GM19372 (cell line): ENCODE measurements at regions not wholly inside any gene's neighbourhood (a gene's known extent, or its start where the extent isn't known, plus 50 kb on each side); places are given as distances from the start of the nearest gene placed in this dataset.
"Not testable (repeated sequence)": the region's sequence is repeated elsewhere in the genome, so short reads cannot be mapped to it uniquely, and the experiment has no call there.

ENCODE experiments used
- ATAC-seq: cut with Tn5 transposase; IDR thresholded peaks from one replicate; pipeline ENCODE4 v1.9.1; 2021; ENCODE audit warnings: mild to moderate bottlenecking, low read depth, moderate library complexity; ENCODE audit not compliant: unreplicated experiment

DNA sequence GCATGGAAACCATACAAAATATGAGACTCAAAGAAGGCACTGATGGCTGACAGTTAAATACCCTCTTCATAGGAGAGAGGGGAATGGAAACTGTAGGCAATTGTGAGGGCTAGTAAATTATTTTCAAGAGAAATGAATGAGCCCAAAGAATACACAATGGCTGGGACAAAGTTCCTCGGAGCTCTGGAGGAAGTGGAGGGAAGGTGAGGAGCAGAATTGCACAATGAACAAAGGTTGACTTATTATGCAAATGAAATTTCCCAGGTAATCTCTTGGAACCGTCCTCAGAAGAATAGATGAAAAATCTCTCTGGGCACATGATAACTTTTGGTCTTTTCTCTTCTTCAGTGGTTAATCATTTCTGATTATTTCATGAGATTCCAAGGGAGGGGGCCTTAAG, 202.6 kb upstream of the VCX start:
- no peak for ATAC-seq

DNA sequence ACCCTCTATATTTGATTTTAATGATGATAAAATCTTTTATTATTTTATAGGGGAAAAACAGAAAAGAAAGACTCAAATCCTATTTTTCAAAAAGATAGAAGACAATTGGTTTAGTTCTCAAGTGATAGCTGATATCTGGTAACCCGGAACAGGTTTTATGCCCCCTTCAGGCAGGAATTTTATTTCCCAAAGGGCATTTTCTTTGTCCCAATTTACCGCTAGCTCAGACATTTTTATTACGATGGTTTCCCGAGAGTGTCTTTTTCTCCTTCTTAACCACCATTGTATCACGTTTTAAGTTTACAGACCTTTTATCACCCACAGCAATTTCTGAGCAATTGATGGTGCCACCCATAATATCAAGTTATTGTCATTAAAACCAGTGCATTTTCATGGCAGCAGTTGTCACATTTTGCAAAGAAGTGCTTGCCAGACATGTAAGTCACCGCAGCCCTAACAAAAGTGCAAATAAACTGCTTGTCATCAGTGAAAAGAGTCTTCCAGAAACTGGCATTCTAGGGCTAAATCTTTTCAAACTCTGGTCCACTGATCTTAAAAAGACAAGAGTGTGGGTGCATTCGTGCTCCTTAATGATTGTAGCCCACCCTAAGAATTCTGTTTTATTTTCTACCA, 204.8 kb upstream of the VCX start:
- no peak for ATAC-seq

DNA sequence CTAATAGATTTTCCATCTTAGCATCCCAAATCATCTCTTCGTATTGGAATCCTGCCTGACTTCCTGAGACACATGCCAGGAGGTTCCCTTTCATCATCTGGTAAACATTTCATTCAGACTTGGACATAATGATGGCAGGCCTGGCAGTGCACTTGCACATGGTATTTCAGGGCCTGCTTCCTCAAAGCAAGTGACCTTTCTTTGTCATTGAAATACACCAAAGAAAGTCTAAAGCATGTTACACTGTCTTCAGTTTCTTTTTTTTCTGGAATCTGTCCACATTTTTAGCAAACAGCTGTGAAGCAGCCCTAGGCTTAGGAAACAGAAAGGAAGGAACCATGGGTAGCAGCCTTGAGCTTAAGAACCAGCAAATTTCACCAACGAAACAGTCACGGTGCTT, 205.9 kb upstream of the VCX start:
- no peak for ATAC-seq

DNA sequence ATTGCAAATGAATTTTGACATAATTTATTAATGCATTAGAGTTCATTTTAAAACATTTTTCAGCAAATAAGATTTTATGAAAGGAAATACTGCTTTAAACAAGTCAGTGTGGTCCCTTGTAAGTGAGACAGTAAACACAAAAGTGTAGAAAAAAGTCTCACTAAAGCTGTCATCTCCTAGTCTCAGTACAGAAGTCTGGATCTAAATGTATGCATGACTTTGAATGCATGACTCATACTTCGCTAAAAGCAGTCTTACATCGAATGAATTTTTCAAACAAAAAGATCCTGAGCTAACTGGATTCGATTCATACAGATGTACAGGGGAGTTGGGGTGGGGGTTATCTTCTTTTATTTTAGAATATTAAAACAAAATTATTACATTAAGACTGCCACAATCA, 207.4 kb upstream of the VCX start:
- ATAC-seq, result no peak

DNA sequence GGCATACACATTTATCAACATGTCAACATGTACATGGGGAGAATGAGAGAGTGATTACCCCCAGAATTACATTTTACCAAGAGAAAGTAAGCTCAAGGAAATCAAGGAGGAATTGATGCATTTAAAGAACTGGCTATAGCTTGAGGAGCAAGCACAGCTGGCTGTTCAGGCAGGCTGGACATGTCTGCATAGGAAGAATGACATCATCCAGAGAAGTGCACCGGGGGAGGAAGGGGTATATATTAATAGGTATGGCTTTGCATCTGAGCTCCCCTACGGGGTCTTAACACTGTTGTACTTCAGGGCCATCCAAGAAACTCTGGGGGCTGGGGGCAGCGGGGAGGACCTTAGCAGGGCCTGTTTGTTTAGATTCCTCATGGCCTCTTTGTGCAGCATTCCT, 222.4 kb upstream of the VCX start:
- no peak for ATAC-seq

DNA sequence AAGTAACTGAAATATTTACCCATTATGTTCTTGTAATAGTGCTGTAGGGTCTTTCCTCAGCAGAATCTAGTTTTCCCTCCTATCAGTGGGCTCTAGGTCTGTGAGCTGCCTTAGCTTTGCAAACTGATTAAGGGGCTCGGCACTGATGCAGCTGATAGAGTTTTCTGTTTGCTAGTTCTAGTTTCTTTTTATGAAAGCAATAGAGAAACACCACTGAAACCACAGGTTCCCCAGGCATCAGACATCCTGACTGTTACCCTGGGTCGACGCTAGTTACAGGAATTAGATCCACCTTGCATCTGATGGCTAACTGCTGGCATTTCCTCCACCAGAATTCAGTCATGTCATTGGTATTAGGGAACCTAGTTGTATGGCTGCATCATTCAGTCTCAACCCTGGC, 225.0 kb upstream of the VCX start:
- no peak for ATAC-seq

DNA sequence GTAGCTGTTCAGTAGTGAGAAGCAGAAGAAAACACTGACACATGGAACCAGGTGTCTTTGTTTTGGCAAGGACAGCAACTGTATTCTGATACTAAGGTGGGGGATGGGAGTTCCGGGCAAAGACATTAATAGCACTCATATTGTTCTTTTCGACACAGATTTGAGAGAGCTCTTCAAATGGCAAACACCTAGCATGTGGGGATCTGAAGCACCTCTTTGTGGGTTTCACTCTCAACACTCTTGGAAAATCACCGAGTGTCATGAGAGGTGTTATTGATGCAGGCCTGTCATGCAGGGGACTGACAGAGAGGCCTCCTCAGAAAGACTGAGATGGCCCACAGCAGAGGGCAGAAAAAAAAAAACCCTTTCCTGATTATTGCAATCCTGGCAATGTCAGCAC, 228.4 kb upstream of the VCX start:
- no peak for ATAC-seq

DNA sequence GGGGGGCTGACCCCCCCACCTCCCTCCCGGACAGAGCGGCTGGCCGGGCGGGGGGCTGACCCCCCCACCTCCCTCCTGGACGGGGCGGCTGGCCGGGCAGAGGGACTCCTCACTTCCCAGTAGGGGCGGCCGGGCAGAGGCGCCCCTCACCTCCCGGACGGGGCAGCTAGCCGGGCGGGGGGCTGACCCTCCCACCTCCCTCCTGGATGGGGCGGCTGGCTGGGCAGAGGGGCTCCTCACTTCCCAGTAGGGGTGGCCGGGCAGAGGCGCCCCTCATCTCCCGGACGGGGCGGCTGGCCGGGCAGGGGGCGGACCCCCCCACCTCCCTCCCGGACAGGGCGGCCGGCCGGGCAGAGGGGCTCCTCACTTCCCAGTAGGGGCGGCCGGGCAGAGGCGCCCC, 234.3 kb upstream of the VCX start:
- ATAC-seq, result not testable (repeated sequence)

DNA sequence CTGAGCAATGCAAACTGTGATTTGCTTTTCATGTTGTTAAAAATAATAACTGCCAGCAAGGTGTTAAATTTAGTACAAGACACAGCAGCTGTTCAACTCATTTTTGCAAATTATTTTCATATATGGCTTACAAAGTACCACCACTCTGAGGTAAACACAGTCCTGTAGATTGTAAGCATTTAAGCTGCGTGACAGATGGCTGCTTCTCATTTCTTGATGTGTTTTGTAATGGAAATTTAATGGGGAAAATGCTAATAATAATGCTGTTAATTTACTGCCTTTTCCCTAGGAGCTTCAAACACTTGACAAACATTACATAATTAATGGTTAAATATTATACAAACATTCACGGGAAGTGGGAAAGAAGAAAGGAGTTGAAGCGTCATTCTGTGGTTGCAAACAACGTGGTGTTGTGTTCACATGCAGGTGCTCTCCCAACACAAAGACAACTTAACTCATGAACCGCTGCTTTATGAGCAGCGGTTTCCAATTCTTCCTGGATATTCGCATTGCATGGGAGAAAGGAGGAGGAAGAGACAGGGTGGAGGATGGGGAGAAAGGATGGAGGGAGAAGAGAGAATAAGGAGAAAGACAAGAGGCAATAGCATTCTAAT, 236.8 kb upstream of the VCX start:
- no peak for ATAC-seq

DNA sequence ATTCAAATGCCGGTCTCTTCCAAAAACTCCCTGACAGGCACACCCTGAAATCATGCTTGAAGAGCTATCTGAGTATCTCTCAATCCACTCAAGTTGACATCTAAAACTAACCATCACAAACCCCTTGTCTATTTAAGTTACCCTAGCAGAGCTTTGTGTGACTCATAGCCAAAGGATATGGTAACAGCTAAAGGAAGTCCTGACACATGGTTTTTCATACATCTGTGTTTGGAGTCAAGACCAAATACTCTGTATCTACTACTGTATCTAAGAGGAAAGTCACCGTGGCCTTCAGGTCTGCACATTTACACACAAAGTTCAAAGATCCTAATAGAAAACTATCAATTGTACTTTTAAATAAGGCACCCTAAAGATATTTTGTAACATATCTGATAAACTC, 239.6 kb upstream of the VCX start:
- ATAC-seq, result no peak

DNA sequence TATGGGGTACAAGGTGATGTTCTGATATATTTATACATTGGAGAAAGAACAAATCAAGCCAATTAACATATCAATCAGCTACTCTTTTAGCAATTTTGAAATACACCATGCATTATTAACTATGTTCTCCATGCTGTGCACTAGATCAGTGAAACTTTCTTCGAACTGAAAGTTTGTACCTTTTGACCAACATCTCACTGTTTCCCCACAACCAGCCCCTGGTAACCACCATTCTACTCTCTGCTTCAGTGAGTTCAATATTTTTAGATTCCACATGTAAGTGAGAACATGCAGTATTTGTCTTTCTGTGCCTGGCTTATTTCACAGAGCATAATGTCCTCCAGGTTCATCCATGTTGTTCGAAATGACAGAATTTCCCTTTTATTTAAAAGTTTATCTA, 246.1 kb upstream of the VCX start:
- ATAC-seq, result no peak

DNA sequence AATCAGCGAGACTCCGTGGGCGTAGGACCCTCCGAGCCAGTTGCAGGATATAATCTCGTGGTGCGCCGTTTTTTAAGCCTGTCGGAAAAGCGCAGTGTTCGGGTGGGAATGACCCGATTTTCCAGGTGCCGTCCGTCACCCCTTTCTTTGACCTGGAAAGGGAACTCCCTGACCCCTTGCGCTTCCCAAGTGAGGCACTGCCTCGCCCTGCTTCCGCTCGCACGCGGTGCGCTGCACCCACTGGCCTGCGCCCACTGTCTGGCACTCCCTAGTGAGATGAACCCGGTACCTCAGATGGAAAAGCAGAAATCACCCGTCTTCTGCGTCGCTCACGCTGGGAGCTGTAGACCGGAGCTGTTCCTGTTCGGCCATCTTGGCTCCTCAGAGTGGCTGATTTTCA, 249.6 kb upstream of the VCX start:
- ATAC-seq, result not testable (repeated sequence)

DNA sequence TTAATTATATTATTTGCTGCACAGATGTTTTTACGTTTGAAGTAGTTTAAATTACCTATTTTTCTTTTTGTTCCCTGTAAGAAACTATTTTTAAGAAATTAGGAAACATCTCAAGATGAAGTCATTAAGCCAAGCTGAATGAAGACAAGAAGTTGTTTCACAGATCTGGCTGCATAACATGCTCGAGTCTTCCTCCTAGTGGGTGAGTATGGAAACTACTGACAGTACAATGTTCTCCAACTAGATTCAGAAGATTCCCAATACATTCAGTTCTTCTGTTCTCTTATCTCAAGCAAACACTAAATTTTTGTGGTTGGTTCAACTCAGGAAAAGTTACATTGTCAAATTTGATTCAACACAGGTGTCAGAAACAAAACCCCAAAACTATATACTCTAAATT, 256.8 kb upstream of the VCX start:
- no peak for ATAC-seq

DNA sequence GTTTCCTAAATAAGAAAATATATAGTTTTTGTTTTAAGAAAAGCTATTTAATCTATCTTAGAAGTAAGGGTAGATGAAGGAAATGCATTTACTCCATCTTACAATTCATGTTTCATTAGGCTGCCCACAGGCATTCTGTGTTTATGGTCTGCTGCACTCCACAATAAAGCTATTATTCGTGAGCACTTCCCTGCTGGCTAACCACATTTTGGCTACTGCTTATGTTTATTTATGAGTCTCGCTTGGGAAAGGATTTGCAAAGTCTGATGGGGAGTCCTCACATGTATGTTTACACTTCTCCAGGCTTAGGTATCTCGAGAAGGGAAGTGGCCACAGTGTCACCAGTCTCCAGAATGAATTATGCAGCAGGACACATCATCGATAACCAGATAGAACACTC, 260.8 kb upstream of the VCX start:
- ATAC-seq, result no peak

DNA sequence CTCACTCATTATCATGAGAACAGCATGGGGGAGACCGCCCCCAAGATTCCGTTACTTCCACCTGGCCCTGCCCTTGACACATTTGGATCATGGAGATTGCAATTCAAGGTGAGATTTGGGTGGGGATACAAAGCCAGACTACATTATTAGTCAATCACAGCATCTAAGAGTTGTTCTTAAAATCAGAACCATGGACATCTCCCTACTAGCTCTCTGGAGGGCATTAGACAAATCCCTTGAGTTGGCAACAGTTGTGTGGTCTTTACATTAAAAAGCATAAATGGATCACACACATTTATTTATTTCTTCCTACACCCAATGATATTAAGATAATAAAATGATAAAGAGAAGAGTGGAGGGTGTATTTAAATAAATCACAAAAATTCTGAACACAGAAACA, 262.8 kb upstream of the VCX start:
- ATAC-seq, result no peak

DNA sequence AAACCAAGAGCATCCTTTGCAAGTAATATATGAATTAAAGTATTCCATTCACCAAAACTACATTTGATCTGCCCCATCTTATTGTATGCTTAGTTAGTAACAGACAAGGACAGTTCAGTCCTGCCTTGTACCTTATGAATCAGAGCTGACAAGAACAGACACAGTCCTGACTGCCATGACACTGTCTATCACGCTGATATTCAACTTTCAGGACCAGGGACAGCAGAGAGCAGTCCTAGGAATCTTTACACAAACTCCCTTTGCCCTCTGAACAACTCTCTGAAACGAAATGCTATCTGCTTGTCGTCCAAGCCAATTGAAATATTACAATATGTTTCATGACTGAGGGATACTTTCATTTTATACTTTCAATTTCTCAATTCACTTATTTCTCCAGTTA, 268.6 kb upstream of the VCX start:
- ATAC-seq, result no peak

DNA sequence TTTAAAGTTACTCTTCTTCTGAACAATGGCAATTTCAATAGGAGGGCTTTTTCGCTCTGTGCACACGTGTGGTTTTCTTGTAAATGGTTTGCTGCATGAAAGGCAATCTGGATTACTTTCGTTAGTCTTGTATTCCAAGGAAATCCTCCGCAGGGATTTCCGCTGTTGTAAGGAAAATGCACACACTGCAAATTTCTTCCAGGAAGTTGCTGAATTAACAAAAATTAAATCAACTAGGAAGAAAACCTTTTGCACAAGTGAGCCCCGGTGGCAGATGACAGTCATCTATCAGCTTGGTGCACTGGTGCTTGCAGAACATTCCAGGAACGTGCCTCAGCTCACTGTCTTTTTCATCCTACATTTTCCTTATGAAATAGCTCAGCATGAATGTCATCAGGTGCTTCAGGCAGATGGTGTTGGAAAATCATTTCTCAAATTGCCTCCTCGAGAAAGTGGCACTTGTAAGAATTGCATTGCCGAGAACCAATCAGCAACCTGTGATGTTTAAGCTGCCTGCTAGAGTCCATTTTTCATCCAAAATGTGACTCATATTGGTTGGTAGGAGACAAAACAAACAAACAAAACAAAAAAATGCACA, 272.4 kb upstream of the VCX start:
- ATAC-seq, result no peak

DNA sequence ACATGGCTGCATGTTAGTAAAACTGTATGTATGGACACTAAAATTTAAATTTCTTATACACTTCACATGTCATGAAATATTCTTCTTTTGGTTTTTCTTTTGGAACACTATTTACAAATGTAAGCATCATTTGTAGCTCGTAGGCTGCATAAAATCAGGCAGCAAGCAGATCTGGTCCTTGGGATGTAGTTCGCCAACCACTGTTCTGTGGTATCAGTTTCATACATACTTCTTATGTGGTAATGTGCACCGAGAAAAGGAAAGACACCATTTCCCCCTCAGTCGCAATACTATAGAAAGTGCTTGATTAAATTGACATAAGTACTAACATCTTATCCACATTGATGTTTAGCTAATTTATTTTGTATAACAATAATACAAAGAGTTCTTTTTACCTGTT, 274.4 kb upstream of the VCX start:
- ATAC-seq, result no peak

DNA sequence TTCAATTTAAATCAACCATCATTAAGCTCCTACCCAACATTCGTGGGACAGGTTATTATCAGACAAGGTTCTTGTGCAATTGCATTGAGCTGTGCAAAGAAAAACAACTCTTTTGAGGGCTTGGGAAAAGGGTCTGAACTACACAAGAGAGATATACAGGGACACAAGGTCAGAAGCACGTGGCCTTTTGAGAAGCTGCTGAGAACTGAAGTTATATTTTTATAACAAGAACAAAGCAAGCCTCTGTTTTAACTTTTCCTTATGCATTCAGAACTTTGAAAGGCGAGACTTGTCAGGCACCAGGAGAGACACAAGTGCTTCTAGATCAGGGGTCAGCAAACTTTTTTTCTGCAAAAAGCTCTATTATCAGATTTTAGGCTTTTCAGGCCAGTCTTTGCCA, 274.8 kb upstream of the VCX start:
- ATAC-seq, result no peak

DNA sequence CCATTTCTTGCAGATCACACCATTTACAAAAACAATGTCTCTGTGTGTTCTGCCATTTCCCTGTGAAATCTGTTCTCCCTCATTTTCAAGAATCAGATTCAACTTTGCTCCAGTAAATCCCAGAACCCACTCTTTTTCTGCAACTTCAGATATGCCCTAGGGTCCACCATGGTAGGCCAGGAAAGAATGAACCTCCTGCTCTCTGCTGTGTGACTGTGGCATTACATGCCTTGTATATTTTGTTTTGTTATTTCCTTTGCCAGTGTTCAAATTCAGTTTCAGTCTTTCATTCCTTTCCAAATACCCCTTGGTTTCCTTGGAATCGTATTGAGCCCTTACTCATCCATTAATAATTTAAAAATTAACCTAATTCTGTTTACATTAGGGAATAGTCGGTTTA, 290.2 kb upstream of the VCX start:
- no peak for ATAC-seq

DNA sequence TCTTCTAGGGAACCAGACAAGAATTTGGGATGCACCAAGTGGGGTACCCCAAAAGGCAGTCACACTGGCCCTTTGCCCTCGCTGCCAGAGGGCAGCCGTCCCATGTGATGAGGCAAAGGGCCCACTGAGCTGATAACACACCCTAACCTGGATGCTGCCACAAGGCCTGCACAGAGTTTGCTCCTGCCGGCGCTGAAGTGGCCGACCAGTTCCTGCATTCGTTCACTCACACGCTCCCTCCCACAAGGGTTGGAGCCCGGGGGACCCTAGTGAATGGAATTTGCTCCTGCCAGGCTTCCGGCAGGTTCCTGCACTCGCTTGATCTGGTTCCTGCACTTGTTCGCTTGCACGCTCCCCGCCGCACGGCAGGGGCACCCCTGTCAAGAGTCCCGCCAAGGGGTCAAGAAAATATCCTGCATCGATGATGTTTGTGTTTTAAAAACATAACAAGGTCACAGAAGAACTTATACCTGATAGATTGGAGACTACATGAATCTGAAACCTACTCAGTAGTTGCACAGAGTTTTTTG, 296.4 kb upstream of the VCX start:
- no peak for ATAC-seq

DNA sequence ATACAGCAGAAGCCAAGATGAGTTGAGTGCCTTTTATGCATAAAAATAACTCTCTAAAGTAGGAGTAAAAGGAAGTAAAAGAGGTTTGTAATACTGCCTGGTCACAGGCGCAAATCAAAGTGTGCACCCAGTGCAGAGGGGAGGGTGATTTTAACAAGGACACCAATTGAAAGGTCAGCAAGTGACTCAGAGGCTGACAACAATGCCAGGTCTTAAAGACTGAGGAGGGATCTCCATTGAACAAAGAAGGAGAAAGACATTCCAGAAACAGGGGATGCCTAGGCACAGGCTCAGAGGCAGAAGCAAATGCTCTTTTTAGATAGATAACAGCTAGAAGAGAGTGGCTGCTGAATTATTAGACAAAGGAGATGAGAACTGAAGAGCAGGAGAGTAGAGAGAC, 297.4 kb upstream of the VCX start:
- ATAC-seq, result no peak
